ENCODE measurements at regions not wholly inside any gene's neighbourhood (a gene's known extent, or its start where the extent isn't known, plus 50 kb on each side); places are given as distances from the start of the nearest gene placed in this dataset.

GRCh38 chr14:25557466-25557865 lies 507.5 kb upstream of the STXBP6 start:
- no peaks in the 10 kb centered on the region for H3K36me3 ChIP-seq (ENCODE audit: control insufficient read depth in 2 of 2, insufficient read depth in 2 of 2, low read length in 2 of 2)
- H3K9me3 ChIP-seq (ENCODE audit: control insufficient read depth in 2 of 2, low read length in 2 of 2) = no peaks in the 10 kb centered on the region
- no peaks in the 10 kb centered on the region for H3K4me1 ChIP-seq (ENCODE audit: control insufficient read depth in 2 of 2, insufficient read depth in 2 of 2, low read length in 2 of 2)
- no peak overlapping the region for H3K27ac ChIP-seq (ENCODE audit: low read depth in 2 of 2, low read length in 2 of 2)
- H3K4me3 ChIP-seq (ENCODE audit: low read length in 2 of 2) = no peak overlapping the region
- H3K9ac ChIP-seq (ENCODE audit: low read depth in 1 of 2, low read length in 2 of 2) = no peak overlapping the region
- no peaks in the 10 kb centered on the region for H3K27me3 ChIP-seq (ENCODE audit: control insufficient read depth in 2 of 2, insufficient read depth in 2 of 2, low read length in 2 of 2)

- no peaks in the 10 kb centered on the region for H3K36me3 ChIP-seq (ENCODE audit: control insufficient read depth in 2 of 2, insufficient read depth in 2 of 2, low read length in 2 of 2)
- no peak overlapping the region for H3K4me3 ChIP-seq (ENCODE audit: low read length in 2 of 2)
- no peaks in the 10 kb centered on the region for H3K9me3 ChIP-seq (ENCODE audit: control insufficient read depth in 2 of 2, low read length in 2 of 2)
- H3K9ac ChIP-seq (ENCODE audit: low read depth in 1 of 2, low read length in 2 of 2) = no peak overlapping the region
- no peaks in the 10 kb centered on the region for H3K4me1 ChIP-seq (ENCODE audit: control insufficient read depth in 2 of 2, insufficient read depth in 2 of 2, low read length in 2 of 2)
- no peaks in the 10 kb centered on the region for H3K27me3 ChIP-seq (ENCODE audit: control insufficient read depth in 2 of 2, insufficient read depth in 2 of 2, low read length in 2 of 2)
- H3K27ac ChIP-seq (ENCODE audit: low read depth in 2 of 2, low read length in 2 of 2) = no peak overlapping the region
Measured at GRCh38 chr14:25552826-25553225, 502.9 kb upstream of the STXBP6 start.

GRCh38 chr14:25551674-25552073 lies 501.7 kb upstream of the STXBP6 start:
- Histone ChIP-seq H3K36me3 (ENCODE audit: control insufficient read depth in 2 of 2, insufficient read depth in 2 of 2, low read length in 2 of 2) (no peaks in the 10 kb centered on the region), H3K4me1 (ENCODE audit: control insufficient read depth in 2 of 2, insufficient read depth in 2 of 2, low read length in 2 of 2) (no peaks in the 10 kb centered on the region), H3K27ac (ENCODE audit: low read depth in 2 of 2, low read length in 2 of 2) (no peak overlapping the region), H3K9ac (ENCODE audit: low read depth in 1 of 2, low read length in 2 of 2) (no peak overlapping the region), H3K4me3 (ENCODE audit: low read length in 2 of 2) (no peak overlapping the region), H3K27me3 (ENCODE audit: control insufficient read depth in 2 of 2, insufficient read depth in 2 of 2, low read length in 2 of 2) (no peaks in the 10 kb centered on the region), H3K9me3 (ENCODE audit: control insufficient read depth in 2 of 2, low read length in 2 of 2) (no peaks in the 10 kb centered on the region)

- Histone ChIP-seq H3K4me3 (ENCODE audit: low read length in 2 of 2) (no peak overlapping the region), H3K4me1 (ENCODE audit: control insufficient read depth in 2 of 2, insufficient read depth in 2 of 2, low read length in 2 of 2) (no peaks in the 10 kb centered on the region), H3K9ac (ENCODE audit: low read depth in 1 of 2, low read length in 2 of 2) (no peak overlapping the region), H3K27me3 (ENCODE audit: control insufficient read depth in 2 of 2, insufficient read depth in 2 of 2, low read length in 2 of 2) (no peaks in the 10 kb centered on the region), H3K27ac (ENCODE audit: low read depth in 2 of 2, low read length in 2 of 2) (no peak overlapping the region), H3K36me3 (ENCODE audit: control insufficient read depth in 2 of 2, insufficient read depth in 2 of 2, low read length in 2 of 2) (no peaks in the 10 kb centered on the region), H3K9me3 (ENCODE audit: control insufficient read depth in 2 of 2, low read length in 2 of 2) (no peaks in the 10 kb centered on the region)
Measured at GRCh38 chr14:25546826-25547225, 496.9 kb upstream of the STXBP6 start.

- Histone ChIP-seq H3K9me3 (ENCODE audit: control insufficient read depth in 2 of 2, low read length in 2 of 2) (no peaks in the 10 kb centered on the region), H3K9ac (ENCODE audit: low read depth in 1 of 2, low read length in 2 of 2) (no peak overlapping the region), H3K27ac (ENCODE audit: low read depth in 2 of 2, low read length in 2 of 2) (no peak overlapping the region), H3K4me3 (ENCODE audit: low read length in 2 of 2) (no peak overlapping the region), H3K36me3 (ENCODE audit: control insufficient read depth in 2 of 2, insufficient read depth in 2 of 2, low read length in 2 of 2) (no peaks in the 10 kb centered on the region), H3K4me1 (ENCODE audit: control insufficient read depth in 2 of 2, insufficient read depth in 2 of 2, low read length in 2 of 2) (no peaks in the 10 kb centered on the region), H3K27me3 (ENCODE audit: control insufficient read depth in 2 of 2, insufficient read depth in 2 of 2, low read length in 2 of 2) (no peaks in the 10 kb centered on the region)
Measured at GRCh38 chr14:25537846-25538455, 488.0 kb upstream of the STXBP6 start.

- H3K27ac ChIP-seq (ENCODE audit: low read depth in 2 of 2, low read length in 2 of 2) = no peak overlapping the region
- no peaks in the 10 kb centered on the region for H3K36me3 ChIP-seq (ENCODE audit: control insufficient read depth in 2 of 2, insufficient read depth in 2 of 2, low read length in 2 of 2)
- H3K27me3 ChIP-seq (ENCODE audit: control insufficient read depth in 2 of 2, insufficient read depth in 2 of 2, low read length in 2 of 2) = no peaks in the 10 kb centered on the region
- no peaks in the 10 kb centered on the region for H3K4me1 ChIP-seq (ENCODE audit: control insufficient read depth in 2 of 2, insufficient read depth in 2 of 2, low read length in 2 of 2)
- H3K9me3 ChIP-seq (ENCODE audit: control insufficient read depth in 2 of 2, low read length in 2 of 2) = no peaks in the 10 kb centered on the region
- H3K9ac ChIP-seq (ENCODE audit: low read depth in 1 of 2, low read length in 2 of 2) = no peak overlapping the region
- no peak overlapping the region for H3K4me3 ChIP-seq (ENCODE audit: low read length in 2 of 2)
Measured at GRCh38 chr14:25526290-25526689, 476.3 kb upstream of the STXBP6 start.

GRCh38 chr14:25522926-25523325 lies 473.0 kb upstream of the STXBP6 start:
- no peak overlapping the region for H3K27ac ChIP-seq (ENCODE audit: low read depth in 2 of 2, low read length in 2 of 2)
- H3K9me3 ChIP-seq (ENCODE audit: control insufficient read depth in 2 of 2, low read length in 2 of 2) = no peaks in the 10 kb centered on the region
- no peak overlapping the region for H3K4me3 ChIP-seq (ENCODE audit: low read length in 2 of 2)
- H3K36me3 ChIP-seq (ENCODE audit: control insufficient read depth in 2 of 2, insufficient read depth in 2 of 2, low read length in 2 of 2) = no peaks in the 10 kb centered on the region
- no peaks in the 10 kb centered on the region for H3K4me1 ChIP-seq (ENCODE audit: control insufficient read depth in 2 of 2, insufficient read depth in 2 of 2, low read length in 2 of 2)
- no peaks in the 10 kb centered on the region for H3K27me3 ChIP-seq (ENCODE audit: control insufficient read depth in 2 of 2, insufficient read depth in 2 of 2, low read length in 2 of 2)
- H3K9ac ChIP-seq (ENCODE audit: low read depth in 1 of 2, low read length in 2 of 2) = no peak overlapping the region

GRCh38 chr14:25522116-25522515 lies 472.2 kb upstream of the STXBP6 start:
- H3K9me3 ChIP-seq (ENCODE audit: control insufficient read depth in 2 of 2, low read length in 2 of 2) = no peaks in the 10 kb centered on the region
- no peaks in the 10 kb centered on the region for H3K36me3 ChIP-seq (ENCODE audit: control insufficient read depth in 2 of 2, insufficient read depth in 2 of 2, low read length in 2 of 2)
- no peak overlapping the region for H3K9ac ChIP-seq (ENCODE audit: low read depth in 1 of 2, low read length in 2 of 2)
- no peaks in the 10 kb centered on the region for H3K27me3 ChIP-seq (ENCODE audit: control insufficient read depth in 2 of 2, insufficient read depth in 2 of 2, low read length in 2 of 2)
- H3K4me1 ChIP-seq (ENCODE audit: control insufficient read depth in 2 of 2, insufficient read depth in 2 of 2, low read length in 2 of 2) = no peaks in the 10 kb centered on the region
- H3K4me3 ChIP-seq (ENCODE audit: low read length in 2 of 2) = no peak overlapping the region
- no peak overlapping the region for H3K27ac ChIP-seq (ENCODE audit: low read depth in 2 of 2, low read length in 2 of 2)

GRCh38 chr14:25521616-25522015 lies 471.7 kb upstream of the STXBP6 start:
- no peaks in the 10 kb centered on the region for H3K4me1 ChIP-seq (ENCODE audit: control insufficient read depth in 2 of 2, insufficient read depth in 2 of 2, low read length in 2 of 2)
- H3K9me3 ChIP-seq (ENCODE audit: control insufficient read depth in 2 of 2, low read length in 2 of 2) = no peaks in the 10 kb centered on the region
- H3K4me3 ChIP-seq (ENCODE audit: low read length in 2 of 2) = no peak overlapping the region
- no peaks in the 10 kb centered on the region for H3K27me3 ChIP-seq (ENCODE audit: control insufficient read depth in 2 of 2, insufficient read depth in 2 of 2, low read length in 2 of 2)
- no peak overlapping the region for H3K9ac ChIP-seq (ENCODE audit: low read depth in 1 of 2, low read length in 2 of 2)
- H3K36me3 ChIP-seq (ENCODE audit: control insufficient read depth in 2 of 2, insufficient read depth in 2 of 2, low read length in 2 of 2) = no peaks in the 10 kb centered on the region
- H3K27ac ChIP-seq (ENCODE audit: low read depth in 2 of 2, low read length in 2 of 2) = no peak overlapping the region

- Histone ChIP-seq H3K9ac (ENCODE audit: low read depth in 1 of 2, low read length in 2 of 2) (no peak overlapping the region), H3K27ac (ENCODE audit: low read depth in 2 of 2, low read length in 2 of 2) (no peak overlapping the region), H3K36me3 (ENCODE audit: control insufficient read depth in 2 of 2, insufficient read depth in 2 of 2, low read length in 2 of 2) (no peaks in the 10 kb centered on the region), H3K4me3 (ENCODE audit: low read length in 2 of 2) (no peak overlapping the region), H3K9me3 (ENCODE audit: control insufficient read depth in 2 of 2, low read length in 2 of 2) (no peaks in the 10 kb centered on the region), H3K4me1 (ENCODE audit: control insufficient read depth in 2 of 2, insufficient read depth in 2 of 2, low read length in 2 of 2) (no peaks in the 10 kb centered on the region), H3K27me3 (ENCODE audit: control insufficient read depth in 2 of 2, insufficient read depth in 2 of 2, low read length in 2 of 2) (no peaks in the 10 kb centered on the region)
Measured at GRCh38 chr14:25520821-25521220, 470.9 kb upstream of the STXBP6 start.

- H3K4me3 ChIP-seq (ENCODE audit: low read length in 2 of 2) = no peak overlapping the region
- H3K27me3 ChIP-seq (ENCODE audit: control insufficient read depth in 2 of 2, insufficient read depth in 2 of 2, low read length in 2 of 2) = no peaks in the 10 kb centered on the region
- H3K27ac ChIP-seq (ENCODE audit: low read depth in 2 of 2, low read length in 2 of 2) = no peak overlapping the region
- no peak overlapping the region for H3K9ac ChIP-seq (ENCODE audit: low read depth in 1 of 2, low read length in 2 of 2)
- H3K4me1 ChIP-seq (ENCODE audit: control insufficient read depth in 2 of 2, insufficient read depth in 2 of 2, low read length in 2 of 2) = no peaks in the 10 kb centered on the region
- H3K36me3 ChIP-seq (ENCODE audit: control insufficient read depth in 2 of 2, insufficient read depth in 2 of 2, low read length in 2 of 2) = no peaks in the 10 kb centered on the region
- H3K9me3 ChIP-seq (ENCODE audit: control insufficient read depth in 2 of 2, low read length in 2 of 2) = no peaks in the 10 kb centered on the region
Measured at GRCh38 chr14:25518364-25518763, 468.4 kb upstream of the STXBP6 start.

Data from mucosa of rectum (tissue), 2 donors.